SK-N-MC (cell line): ENCODE measurements at regions not wholly inside any gene's neighbourhood (a gene's known extent, or its start where the extent isn't known, plus 50 kb on each side); places are given as distances from the start of the nearest gene placed in this dataset.

Source experiments
- EZH2 ChIP-seq: fragments of 200-600 bp; sonication (generic); IDR thresholded peaks from one replicate; pipeline ENCODE4 v1.6.1; 2017; ENCODE audit warnings: antibody characterized with exemption
- FOXP2 ChIP-seq: optimal IDR thresholded peaks from 2 replicates; pipeline ENCODE3; 2011; ENCODE audit warnings: mild to moderate bottlenecking, moderate library complexity; ENCODE audit not compliant: insufficient read depth; ENCODE audit errors: extremely low read length, control extremely low read depth
- POLR2AphosphoS5 ChIP-seq: IDR thresholded peaks from 2 replicates; pipeline ENCODE4 v1.6.1; 2012; ENCODE audit warnings: mild to moderate bottlenecking, low read depth, low read length, borderline replicate concordance

DNA sequence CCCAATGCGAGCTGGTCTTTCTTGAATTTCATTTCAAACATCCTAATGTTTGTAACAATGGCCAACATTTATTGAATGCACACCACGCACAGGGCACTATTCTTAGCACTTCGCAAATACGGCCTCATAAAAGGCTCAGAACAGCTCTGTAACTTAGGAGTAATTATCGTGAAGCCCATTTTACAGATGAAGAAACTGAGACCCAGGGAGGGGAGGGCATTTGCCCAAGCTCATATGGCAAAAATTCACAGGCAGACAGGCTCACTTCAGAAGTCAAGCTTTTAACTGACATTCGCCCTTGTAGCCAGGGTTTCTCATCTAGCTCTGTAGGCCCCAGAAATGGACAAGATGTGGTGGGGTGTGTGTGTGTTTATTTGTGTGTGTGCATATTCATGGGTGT is 60.3 kb upstream of the TBX3 start:
- TF ChIP-seq EZH2 (no peak), POLR2AphosphoS5 (no peak), FOXP2 (no peak)
